Hematopoietic multipotent progenitor cell treated with erythropoietin and hydrocortisone succinate and interleukin-3 and kit ligand, for 4 days (in vitro differentiated cells): ENCODE measurements at regions not wholly inside any gene's neighbourhood (a gene's known extent, or its start where the extent isn't known, plus 50 kb on each side); places are given as distances from the start of the nearest gene placed in this dataset.
A peak's percentile ranks its signal among the peaks of the same experiment; 100 is the strongest.
"Not testable (repeated sequence)": the region's sequence is repeated elsewhere in the genome, so short reads cannot be mapped to it uniquely, and the experiment has no call there.

Source experiments
- DNase-seq: peaks from one replicate; pipeline ENCODE4 v3.0.0-alpha.2; 2015

DNA sequence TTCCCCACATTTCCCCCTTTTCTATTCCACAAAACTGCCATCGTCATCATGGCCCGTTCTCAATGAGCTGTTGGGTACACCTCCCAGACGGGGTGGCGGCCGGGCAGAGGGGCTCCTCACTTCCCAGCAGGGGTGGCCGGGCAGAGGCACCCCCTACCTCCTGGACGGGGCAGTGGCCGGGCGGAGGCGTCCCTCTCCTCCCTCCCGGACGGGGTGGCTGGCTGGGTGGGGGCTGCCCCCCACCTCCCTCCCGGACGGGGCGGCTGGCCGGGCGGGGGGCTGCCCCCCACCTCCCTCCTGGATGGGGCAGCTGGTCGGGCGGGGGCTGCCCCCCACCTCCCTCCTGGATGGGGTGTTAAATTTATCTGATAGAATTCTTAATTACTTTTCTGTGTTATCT is 250.9 kb upstream of the B3GALT2 start:
- DNase-seq, result not testable (repeated sequence)

DNA sequence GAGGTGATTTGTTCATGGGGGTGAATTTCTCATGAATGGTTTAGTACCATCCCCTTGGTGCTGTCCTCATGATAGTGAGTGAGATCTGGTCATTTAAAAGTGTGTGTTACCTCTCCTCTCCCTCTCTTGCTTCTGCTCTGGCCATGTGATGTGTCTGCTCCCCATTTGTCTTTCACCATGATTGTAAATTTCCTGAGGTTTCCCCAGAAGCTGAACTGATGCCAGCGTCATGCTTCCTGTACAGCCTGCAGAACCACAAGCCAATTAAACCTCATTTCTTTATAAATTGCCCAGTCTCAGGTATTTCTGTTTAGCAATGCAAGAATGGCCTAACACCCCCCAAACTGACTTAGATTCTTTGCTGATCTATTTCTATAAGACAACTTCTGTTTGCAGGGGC is 249.4 kb upstream of the B3GALT2 start:
- no peak for DNase-seq

- DNase-seq, result no peak
Measured at GRCh38 chr1:193434319-193434718, 247.9 kb upstream of the B3GALT2 start.

- DNase-seq, result no peak
Measured at GRCh38 chr1:193433599-193433998, 247.2 kb upstream of the B3GALT2 start.

- no peak for DNase-seq
Measured at GRCh38 chr1:193432979-193433587, 246.7 kb upstream of the B3GALT2 start.

- no peak for DNase-seq
Measured at GRCh38 chr1:193431265-193431977, 245.0 kb upstream of the B3GALT2 start.

- DNase-seq, result no peak
Measured at GRCh38 chr1:193427524-193427923, 241.1 kb upstream of the B3GALT2 start.

DNA sequence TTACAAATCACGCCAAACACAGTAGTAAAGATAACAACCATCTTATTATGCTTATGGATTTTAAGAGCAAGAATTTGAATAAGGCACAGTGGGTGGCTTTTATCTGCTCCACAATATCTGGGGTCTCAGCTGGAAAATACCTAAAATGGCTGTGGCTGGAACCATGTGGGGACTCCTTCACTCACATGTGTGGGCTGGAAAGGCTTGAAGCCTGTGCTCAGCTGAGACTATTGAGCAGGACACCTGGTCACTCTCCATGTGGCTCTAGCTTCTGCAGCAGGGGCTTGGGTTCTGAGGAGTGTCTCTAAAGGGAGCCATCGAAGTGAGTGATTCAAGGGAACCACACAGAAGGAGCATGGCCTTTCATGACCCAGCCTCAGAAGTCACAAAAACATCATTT is 239.6 kb upstream of the B3GALT2 start:
- DNase-seq, result no peak

GRCh38 chr1:193421487-193421886 is 235.1 kb upstream of the B3GALT2 start:
- DNase-seq, result no peak

GRCh38 chr1:193419295-193419694 is 232.9 kb upstream of the B3GALT2 start:
- DNase-seq, result no peak

- DNase-seq, result no peak
Measured at GRCh38 chr1:193418745-193419058, 232.3 kb upstream of the B3GALT2 start.

- peak; percentile 61 for DNase-seq
Measured at GRCh38 chr1:193417945-193418744, 231.7 kb upstream of the B3GALT2 start.

DNA sequence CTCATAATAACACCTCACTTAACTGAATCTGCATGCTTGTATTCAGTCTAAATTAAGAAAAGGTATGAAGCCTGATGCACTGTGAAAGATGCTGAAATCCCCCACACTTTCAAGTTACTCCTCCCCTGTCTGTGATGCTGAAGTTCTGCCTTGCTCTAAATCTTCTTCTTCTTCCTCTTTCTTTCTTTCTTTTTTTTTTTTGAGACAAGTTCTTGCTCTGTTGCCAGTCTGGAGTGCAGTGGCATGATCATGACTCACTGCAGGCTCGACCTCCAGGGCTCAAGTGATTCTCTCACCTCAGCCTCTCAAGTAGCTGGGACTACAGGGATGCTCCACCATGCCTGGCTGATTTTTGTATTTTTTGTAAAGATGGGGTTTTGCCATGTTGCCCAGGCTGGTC is 231.0 kb upstream of the B3GALT2 start:
- DNase-seq, result peak; percentile 40

GRCh38 chr1:193416226-193417024 is 230.0 kb upstream of the B3GALT2 start:
- no peak for DNase-seq

- DNase-seq, result peak; percentile 28
Measured at GRCh38 chr1:193415256-193415655, 228.8 kb upstream of the B3GALT2 start.

GRCh38 chr1:193413376-193413775 is 227.0 kb upstream of the B3GALT2 start:
- DNase-seq, result no peak

GRCh38 chr1:193412748-193413147 is 226.3 kb upstream of the B3GALT2 start:
- no peak for DNase-seq

GRCh38 chr1:193411714-193412113 is 225.3 kb upstream of the B3GALT2 start:
- no peak for DNase-seq

GRCh38 chr1:193411215-193411614 is 224.8 kb upstream of the B3GALT2 start:
- no peak for DNase-seq

- DNase-seq, result peak; percentile 45
Measured at GRCh38 chr1:193408782-193409293, 222.4 kb upstream of the B3GALT2 start.

- peak; percentile 79 for DNase-seq
Measured at GRCh38 chr1:193406901-193407300, 220.5 kb upstream of the B3GALT2 start.

- DNase-seq, result no peak
Measured at GRCh38 chr1:193404236-193404635, 217.8 kb upstream of the B3GALT2 start.

- no peak for DNase-seq
Measured at GRCh38 chr1:193402977-193403376, 216.6 kb upstream of the B3GALT2 start.
